Adrenal gland (tissue), 9 donors: ENCODE measurements at regions not wholly inside any gene's neighbourhood (a gene's known extent, or its start where the extent isn't known, plus 50 kb on each side); places are given as distances from the start of the nearest gene placed in this dataset.

Experiments used
- DNase-seq, 7 donors: peaks; one replicate each; pipeline ENCODE4 v3.0.0-alpha.2; 2019 to 2020
- H3K27ac ChIP-seq, 5 donors: fragments of 200-600 bp; sonication (generic) in 4 of 5; 1 replicate in 3 of 5; 2 replicates in 2 of 5; pipeline versions ENCODE4 v1.5.1 to v1.8.0; 2016 to 2020; ENCODE audit warnings: mild to moderate bottlenecking in 1 of 5
- H3K27me3 ChIP-seq: fragments of 200-600 bp; 2 replicates; pipeline ENCODE4 v1.8.0; 2021
- H3K36me3 ChIP-seq, 2 donors: fragments of 200-600 bp; replicated peaks in 1 of 2; 1 replicate in 1 of 2; 2 replicates in 1 of 2; pipeline versions ENCODE4 v1.5.1 to v1.8.0; 2018 to 2022
- H3K4me1 ChIP-seq, 2 donors: fragments of 200-600 bp; replicated peaks in 1 of 2; 1 replicate in 1 of 2; 2 replicates in 1 of 2; pipeline versions ENCODE4 v1.5.1 to v1.8.0; 2018 to 2021
- H3K4me3 ChIP-seq, 4 donors: fragments of 200-600 bp; sonication (generic) in 3 of 4; one replicate each; pipeline ENCODE4 v1.5.1; 2016 to 2018
- H3K9me3 ChIP-seq, 3 donors: fragments of 200-600 bp; sonication (generic) in 1 of 3; replicated peaks in 1 of 3; 1 replicate in 2 of 3; 2 replicates in 1 of 3; pipeline versions ENCODE4 v1.5.1 to v1.8.0; 2016 to 2021
- CTCF ChIP-seq, 6 experiments: fragments of 450-650 bp in 4 of 6; fragments of 200-600 bp in 2 of 6; sonication (generic) in 1 of 6; IDR thresholded peaks; 1 replicate in 5 of 6; 2 replicates in 1 of 6; pipeline versions ENCODE4 v1.5.1 to v1.8.0; 2016 to 2021; ENCODE audit warnings: antibody characterized with exemption in 6 of 6, mild to moderate bottlenecking in 2 of 6, moderate library complexity in 1 of 6
- POLR2A ChIP-seq, 2 donors: fragments of 450-650 bp; IDR thresholded peaks; one replicate each; pipeline ENCODE4 v1.6.1; 2017; ENCODE audit warnings: antibody characterized with exemption in 2 of 2, mild to moderate bottlenecking in 2 of 2, moderate library complexity in 1 of 2
- WGBS, 4 donors: extraction: QIAGEN DNeasy Blood & Tissue Kit in 2 of 4; methylation state at CpG; one replicate each; pipeline versions ENCODE4 v1.1.5 to v1.1.7; 2013 to 2017; 5-methylcytosine and 5-hydroxymethylcytosine counted together
- intact Hi-C, 2 donors: fragments of 100-400 bp; cut with DNase I; formaldehyde crosslinking; loops; one replicate each; pipeline versions ENCODE4 v1.14.1 to v1.15.0; 2022 to 2023
- donor health status: healthy with polysubstance abuse.
- donor health status: Bipolar disorder and iron deficiency.
- donor health status: DM: yes; HTN: yes; CAD: no.
- donor health status: DM: no; HTN: no; CAD: no.
- donor health status: DM: no; HTN: no; CAD: no.

GRCh38 chr1:8267307-8267706, 50.6 kb upstream of the SLC45A1 start:
- Histone ChIP-seq H3K27ac (no peak overlapping the region), H3K4me3 (no peak overlapping the region), H3K4me1 (no peaks in the 10 kb centered on the region), H3K27me3 (no peaks in the 10 kb centered on the region), H3K36me3 (no peaks in the 10 kb centered on the region), H3K9me3 (no peaks in the 10 kb centered on the region)
- WGBS, 4 donors = 61 to 70% (median 66%) methylated on average over 5 of the region's 5 CpGs
- no peak for TF ChIP-seq CTCF (IDR thresholded peaks at IDR 0.05)
- TF ChIP-seq POLR2A (IDR thresholded peaks at IDR 0.05) = no peak
- intact Hi-C loops = no loop called here
- DNase-seq = no peak

GRCh38 chr1:8266436-8267165, 51.3 kb upstream of the SLC45A1 start:
- Histone ChIP-seq H3K9me3 (no peaks in the 10 kb centered on the region), H3K27me3 (no peaks in the 10 kb centered on the region), H3K27ac (no peak overlapping the region), H3K4me3 (no peak overlapping the region), H3K36me3 (no peaks in the 10 kb centered on the region), H3K4me1 (no peaks in the 10 kb centered on the region)
- 61 to 77% (median 75%) methylated on average over 7 to 8 of the region's 8 CpGs for WGBS, 4 donors
- TF ChIP-seq POLR2A (IDR thresholded peaks at IDR 0.05) (no peak), CTCF (IDR thresholded peaks at IDR 0.05) (no peak)
- no peak for DNase-seq
- intact Hi-C loops = no loop called here

GRCh38 chr1:8263791-8264190, 54.1 kb upstream of the SLC45A1 start:
- peaks cover 0 to 3% of the 10 kb centered on the region in 2 donors for H3K4me1 ChIP-seq
- H3K4me3 ChIP-seq = no peak overlapping the region
- H3K27ac ChIP-seq = no peak overlapping the region
- intact Hi-C loops = no loop called here
- no peak for DNase-seq
- WGBS, 4 donors = 89 to 95% (median 91%) methylated on average over 4 of the region's 4 CpGs
- H3K36me3 ChIP-seq = no peaks in the 10 kb centered on the region
- no peak for TF ChIP-seq CTCF (IDR thresholded peaks at IDR 0.05)
- H3K27me3 ChIP-seq = no peaks in the 10 kb centered on the region
- H3K9me3 ChIP-seq = no peaks in the 10 kb centered on the region

GRCh38 chr1:8261398-8261762, 56.5 kb upstream of the SLC45A1 start:
- Histone ChIP-seq H3K9me3 (no peaks in the 10 kb centered on the region), H3K27ac (no peak overlapping the region), H3K36me3 (no peaks in the 10 kb centered on the region), H3K27me3 (no peaks in the 10 kb centered on the region), H3K4me3 (no peak overlapping the region), H3K4me1 (peaks cover 0 to 5% of the 10 kb centered on the region in 2 donors)
- 75 to 92% (median 85%) methylated on average over 1 of the region's 1 CpG for WGBS, 4 donors
- intact Hi-C loops = no loop called here
- no peak for TF ChIP-seq POLR2A (IDR thresholded peaks at IDR 0.05)
- no peak for TF ChIP-seq CTCF (IDR thresholded peaks at IDR 0.05)
- no peak for DNase-seq
